ENCODE measurements at regions not wholly inside any gene's neighbourhood (a gene's known extent, or its start where the extent isn't known, plus 50 kb on each side); places are given as distances from the start of the nearest gene placed in this dataset.

- TF ChIP-seq CTCF (IDR thresholded peaks at IDR 0.05) (no peak), POLR2A (IDR thresholded peaks at IDR 0.05) (no peak)
Observed at GRCh38 chr9:95720496-95720895, 155.0 kb upstream of the ERCC6L2 start.

Data from testis (tissue), 2 donors.